AG04450 (cell line): ENCODE measurements at regions not wholly inside any gene's neighbourhood (a gene's known extent, or its start where the extent isn't known, plus 50 kb on each side); places are given as distances from the start of the nearest gene placed in this dataset.

Source experiments
- CTCF ChIA-PET: fragments of 300-600, 350-600 bp; formaldehyde crosslinking; extraction: SDS; loops from one replicate; lab custom pipeline; 2022; ENCODE audit warnings: antibody characterized with exemption, inconsistent platforms; lab: Charles Lee
- POLR2A ChIA-PET: fragments of 350-600 bp; formaldehyde crosslinking; extraction: SDS; loops from one replicate; lab custom pipeline; 2021; ENCODE audit warnings: antibody characterized with exemption, inconsistent platforms; lab: Yijun Ruan, JAX
- DNase-seq: peaks from one replicate; pipeline ENCODE4 v3.0.0-alpha.2; 2011; ENCODE audit warnings: low read depth, low spot score
- H3K27ac ChIP-seq: one replicate; pipeline ENCODE4 v1.5.1; 2012; ENCODE audit warnings: low read depth, low read length, control low read depth
- H3K27me3 ChIP-seq: one replicate; pipeline ENCODE4 v1.6.0; 2012; ENCODE audit warnings: low read length; ENCODE audit not compliant: control insufficient read depth, insufficient read depth
- H3K4me3 ChIP-seq: 2 replicates; pipeline ENCODE4 v1.5.1; 2011; ENCODE audit warnings: mild to moderate bottlenecking, low read depth, low read length, control low read depth
- H3K9me3 ChIP-seq: 2 replicates; pipeline ENCODE4 v1.5.1; 2012; ENCODE audit warnings: low read length; ENCODE audit not compliant: control insufficient read depth, insufficient read depth
- CTCF ChIP-seq: IDR thresholded peaks from 2 replicates; pipeline ENCODE4 v1.5.1; 2011; ENCODE audit warnings: low read depth, low read length, control low read depth, inconsistent platforms

GRCh38 chr20:50263831-50264230, 73.2 kb downstream of the CEBPB start:
- H3K4me3 ChIP-seq, result no peak overlapping the region
- no peaks in the 10 kb centered on the region for H3K9me3 ChIP-seq
- TF ChIP-seq CTCF, result no peak
- ChIA-PET CTCF (no interaction called here), POLR2A (no interaction called here)
- no peaks in the 10 kb centered on the region for H3K27me3 ChIP-seq
- no peak overlapping the region for H3K27ac ChIP-seq
- DNase-seq, result no peak

- POLR2A ChIA-PET, result no interaction called here
- no peak for TF ChIP-seq CTCF
- no peak overlapping the region for H3K4me3 ChIP-seq
- H3K27me3 ChIP-seq, result no peaks in the 10 kb centered on the region
- H3K27ac ChIP-seq, result no peak overlapping the region
- DNase-seq, result no peak
- CTCF ChIA-PET, result no interaction called here
- H3K9me3 ChIP-seq, result no peaks in the 10 kb centered on the region
Measured at GRCh38 chr20:50264534-50265145, 74.0 kb downstream of the CEBPB start.

- no peak for TF ChIP-seq CTCF
- CTCF ChIA-PET, result no interaction called here
- POLR2A ChIA-PET, result no interaction called here
- DNase-seq, result no peak
- H3K27me3 ChIP-seq, result no peaks in the 10 kb centered on the region
- no peak overlapping the region for H3K4me3 ChIP-seq
- H3K9me3 ChIP-seq, result no peaks in the 10 kb centered on the region
- no peak overlapping the region for H3K27ac ChIP-seq
Measured at GRCh38 chr20:50265245-50265946, 74.8 kb downstream of the CEBPB start.

- no peak for TF ChIP-seq CTCF
- ChIA-PET CTCF (no interaction called here), POLR2A (no interaction called here)
- Histone ChIP-seq H3K27ac (no peak overlapping the region), H3K9me3 (no peaks in the 10 kb centered on the region), H3K4me3 (no peak overlapping the region), H3K27me3 (no peaks in the 10 kb centered on the region)
- DNase-seq, result no peak
Measured at GRCh38 chr20:50266293-50267040, 75.8 kb downstream of the CEBPB start.
